Astrocyte of the hippocampus (primary cell): ENCODE measurements at regions not wholly inside any gene's neighbourhood (a gene's known extent, or its start where the extent isn't known, plus 50 kb on each side); places are given as distances from the start of the nearest gene placed in this dataset.
"Not testable (repeated sequence)": the region's sequence is repeated elsewhere in the genome, so short reads cannot be mapped to it uniquely, and the experiment has no call there.

Experiments used
- DNase-seq: peaks from one replicate; pipeline ENCODE4 v3.0.0; 2011; ENCODE audit warnings: low read depth, low spot score

GRCh38 chr5:135158314-135158697, 124.3 kb upstream of the PITX1 start:
- no peak for DNase-seq

- DNase-seq: no peak
These were observed 123.6 kb upstream of the PITX1 start for GRCh38 chr5:135157421-135158313.

- no peak for DNase-seq
These were observed 122.8 kb upstream of the PITX1 start for GRCh38 chr5:135156715-135157404.

GRCh38 chr5:135156337-135156714, 122.3 kb upstream of the PITX1 start:
- DNase-seq: no peak

- DNase-seq: no peak
These were observed 121.7 kb upstream of the PITX1 start for GRCh38 chr5:135155616-135156214.

- no peak for DNase-seq
These were observed 120.9 kb upstream of the PITX1 start for GRCh38 chr5:135154961-135155360.

GRCh38 chr5:135154197-135154596, 120.2 kb upstream of the PITX1 start:
- DNase-seq: no peak

- no peak for DNase-seq
These were observed 119.6 kb upstream of the PITX1 start for GRCh38 chr5:135153661-135154060.

GRCh38 chr5:135153259-135153658, 119.2 kb upstream of the PITX1 start:
- no peak for DNase-seq

- DNase-seq: not testable (repeated sequence)
These were observed 117.6 kb upstream of the PITX1 start for GRCh38 chr5:135151660-135152059.

- DNase-seq: no peak
These were observed 117.2 kb upstream of the PITX1 start for GRCh38 chr5:135151256-135151655.

GRCh38 chr5:135150767-135151166, 116.7 kb upstream of the PITX1 start:
- no peak for DNase-seq

GRCh38 chr5:135149956-135150723, 116.1 kb upstream of the PITX1 start:
- no peak for DNase-seq

- DNase-seq: no peak
These were observed 115.4 kb upstream of the PITX1 start for GRCh38 chr5:135149229-135149955.

GRCh38 chr5:135147294-135148090, 113.5 kb upstream of the PITX1 start:
- DNase-seq: no peak

- no peak for DNase-seq
These were observed 112.0 kb upstream of the PITX1 start for GRCh38 chr5:135145985-135146384.

GRCh38 chr5:135143682-135144081, 109.7 kb upstream of the PITX1 start:
- not testable (repeated sequence) for DNase-seq

- DNase-seq: no peak
These were observed 107.6 kb upstream of the PITX1 start for GRCh38 chr5:135141303-135142268.
